Upper lobe of right lung (tissue), 1 donor: ENCODE measurements at regions not wholly inside any gene's neighbourhood (a gene's known extent, or its start where the extent isn't known, plus 50 kb on each side); places are given as distances from the start of the nearest gene placed in this dataset.

Experiments used
- ATAC-seq: fragments of 200-7000 bp; cut with Tn5 transposase; one replicate; pipeline ENCODE4 v1.9.1; 2020; ENCODE audit warnings: mild to moderate bottlenecking, moderate library complexity
- DNase-seq: peaks from one replicate; pipeline ENCODE4 v3.0.0-alpha.2; 2020
- H3K27ac ChIP-seq: fragments of 200-600 bp; one replicate; pipeline ENCODE4 v1.8.0; 2022
- H3K27me3 ChIP-seq: fragments of 200-600 bp; one replicate; pipeline ENCODE4 v1.8.0; 2022; ENCODE audit warnings: mild to moderate bottlenecking
- H3K36me3 ChIP-seq: fragments of 200-600 bp; one replicate; pipeline ENCODE4 v1.8.0; 2022
- H3K4me1 ChIP-seq: fragments of 200-600 bp; one replicate; pipeline ENCODE4 v1.8.0; 2022
- H3K4me3 ChIP-seq: fragments of 200-600 bp; one replicate; pipeline ENCODE4 v1.8.0; 2022; ENCODE audit warnings: mild to moderate bottlenecking
- H3K9me3 ChIP-seq: fragments of 200-600 bp; one replicate; pipeline ENCODE4 v1.8.0; 2022
- CTCF ChIP-seq: fragments of 200-600 bp; IDR thresholded peaks from one replicate; pipeline ENCODE4 v1.8.0; 2022; ENCODE audit warnings: antibody characterized with exemption
- intact Hi-C: fragments of 100-400 bp; cut with DNase I; formaldehyde crosslinking; loops from one replicate; pipeline ENCODE4 v1.11.0; 2022
- donor health status: DM: no; HTN: yes; CAD: no; lungs with severe emphysema.

GRCh38 chr6:25172819-25173218 lies 106.4 kb upstream of the CARMIL1 start:
- intact Hi-C loops: no loop called here
- peaks cover 27% of the 10 kb centered on the region for H3K4me1 ChIP-seq
- H3K36me3 ChIP-seq: no peaks in the 10 kb centered on the region
- H3K9me3 ChIP-seq: no peaks in the 10 kb centered on the region
- no peaks in the 10 kb centered on the region for H3K27me3 ChIP-seq
- ATAC-seq (peak; percentile 84), DNase-seq (peak; percentile 59)
- H3K27ac ChIP-seq: peak overlapping the region; percentile 34
- no peak overlapping the region for H3K4me3 ChIP-seq
- no peak for TF ChIP-seq CTCF

DNA sequence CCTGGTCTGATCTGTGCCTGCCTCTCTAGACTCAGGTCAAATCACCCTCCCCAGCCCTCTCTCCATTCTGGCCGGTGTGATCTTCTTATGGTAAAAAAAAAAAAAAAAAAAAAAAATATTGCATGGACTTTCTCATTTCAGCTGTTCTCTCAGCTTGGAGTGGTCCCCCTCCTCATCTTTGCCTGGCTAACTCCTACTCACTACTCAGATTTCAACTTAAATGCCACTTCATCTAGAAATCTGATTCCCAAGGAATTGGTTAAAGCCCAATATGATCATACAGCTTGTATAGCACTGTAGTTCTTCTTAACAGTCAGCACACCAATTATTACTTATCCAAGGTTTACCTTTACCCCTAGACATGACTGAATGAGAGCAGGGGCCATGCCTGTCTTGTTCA lies 105.9 kb upstream of the CARMIL1 start:
- H3K4me3 ChIP-seq: no peak overlapping the region
- no peaks in the 10 kb centered on the region for H3K36me3 ChIP-seq
- ATAC-seq: no peak
- no peaks in the 10 kb centered on the region for H3K9me3 ChIP-seq
- H3K27ac ChIP-seq: peak overlapping the region; percentile 34
- TF ChIP-seq CTCF: no peak
- no peaks in the 10 kb centered on the region for H3K27me3 ChIP-seq
- intact Hi-C loops: no loop called here
- peaks cover 24% of the 10 kb centered on the region for H3K4me1 ChIP-seq
- no peak for DNase-seq

- Histone ChIP-seq H3K27me3 (no peaks in the 10 kb centered on the region), H3K36me3 (no peaks in the 10 kb centered on the region), H3K4me1 (peaks cover 32% of the 10 kb centered on the region), H3K27ac (no peak overlapping the region), H3K9me3 (no peaks in the 10 kb centered on the region), H3K4me3 (no peak overlapping the region)
- intact Hi-C loops: no loop called here
- DNase-seq (peak; percentile 68), ATAC-seq (peak; percentile 78)
- no peak for TF ChIP-seq CTCF
Measured at GRCh38 chr6:25173951-25174474, 105.2 kb upstream of the CARMIL1 start.

DNA sequence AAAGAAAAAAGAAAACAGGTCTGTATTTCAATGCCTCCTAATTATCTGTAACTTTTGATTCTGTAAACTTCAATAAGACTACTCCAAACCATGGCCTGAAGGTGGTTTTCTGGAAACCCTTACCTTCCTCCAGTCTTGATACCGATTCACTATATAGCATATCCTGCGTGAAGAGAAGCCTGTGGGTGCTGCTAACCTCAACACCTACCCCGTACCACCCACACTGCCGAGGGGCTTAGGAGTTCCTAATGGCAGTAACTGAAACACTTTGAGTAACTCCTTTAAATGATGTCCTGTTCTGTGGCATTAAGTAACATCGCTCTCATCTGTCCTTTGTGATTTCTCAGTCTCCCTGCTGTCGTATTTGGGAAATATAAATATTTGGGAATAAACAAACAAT lies 104.5 kb upstream of the CARMIL1 start:
- peak overlapping the region; percentile 49 for H3K27ac ChIP-seq
- intact Hi-C loops: no loop called here
- H3K4me1 ChIP-seq: peaks cover 35% of the 10 kb centered on the region
- no peak overlapping the region for H3K4me3 ChIP-seq
- H3K9me3 ChIP-seq: no peaks in the 10 kb centered on the region
- no peaks in the 10 kb centered on the region for H3K27me3 ChIP-seq
- ATAC-seq: no peak
- H3K36me3 ChIP-seq: no peaks in the 10 kb centered on the region
- no peak for DNase-seq
- TF ChIP-seq CTCF: no peak

- no peak overlapping the region for H3K4me3 ChIP-seq
- intact Hi-C loops: no loop called here
- peak overlapping the region; percentile 49 for H3K27ac ChIP-seq
- TF ChIP-seq CTCF: no peak
- H3K27me3 ChIP-seq: no peaks in the 10 kb centered on the region
- ATAC-seq: peak; percentile 63
- H3K9me3 ChIP-seq: no peaks in the 10 kb centered on the region
- no peaks in the 10 kb centered on the region for H3K36me3 ChIP-seq
- H3K4me1 ChIP-seq: peaks cover 40% of the 10 kb centered on the region
- DNase-seq: no peak
Measured at GRCh38 chr6:25175196-25175595, 104.0 kb upstream of the CARMIL1 start.

DNA sequence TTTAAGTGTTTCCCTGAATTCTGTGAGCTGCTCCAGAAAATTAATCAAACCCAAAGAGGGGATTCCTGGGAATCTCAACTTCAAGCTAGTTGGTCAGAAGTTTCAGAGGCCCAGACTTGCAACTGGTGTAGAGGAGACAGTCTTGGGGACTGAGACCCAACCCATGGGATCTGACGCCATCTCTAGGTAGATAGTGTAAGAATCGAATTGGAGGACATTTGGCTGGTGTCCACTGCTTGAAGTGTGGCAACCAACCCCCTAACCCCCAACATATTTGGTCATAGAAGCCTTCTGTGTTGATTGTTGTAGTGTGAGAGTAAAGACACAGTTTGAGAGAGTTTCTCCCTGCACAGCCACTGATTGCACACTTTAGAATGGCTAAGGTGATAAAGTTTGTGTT lies 103.5 kb upstream of the CARMIL1 start:
- TF ChIP-seq CTCF: no peak
- H3K36me3 ChIP-seq: no peaks in the 10 kb centered on the region
- peak overlapping the region; percentile 49 for H3K27ac ChIP-seq
- H3K9me3 ChIP-seq: no peaks in the 10 kb centered on the region
- ATAC-seq (peak; percentile 18), DNase-seq (no peak)
- intact Hi-C loops: no loop called here
- no peaks in the 10 kb centered on the region for H3K27me3 ChIP-seq
- no peak overlapping the region for H3K4me3 ChIP-seq
- H3K4me1 ChIP-seq: peaks cover 43% of the 10 kb centered on the region
